ENCODE measurements at regions not wholly inside any gene's neighbourhood (a gene's known extent, or its start where the extent isn't known, plus 50 kb on each side); places are given as distances from the start of the nearest gene placed in this dataset.

- H3K4me3 ChIP-seq (ENCODE audit: low read depth, low read length): no peak overlapping the region
- H3K27me3 ChIP-seq (ENCODE audit: insufficient read depth, low read length): no peaks in the 10 kb centered on the region
- H3K4me1 ChIP-seq (ENCODE audit: control insufficient read depth in 1 of 2, insufficient read depth in 2 of 2, low read length in 2 of 2): peaks cover 8 to 15% of the 10 kb centered on the region in 2 experiments
- no peaks in the 10 kb centered on the region for H3K79me2 ChIP-seq (ENCODE audit: control insufficient read depth, insufficient read depth, low read length, poor library complexity)
- no peaks in the 10 kb centered on the region for H3K9me3 ChIP-seq (ENCODE audit: insufficient read depth, low read depth, low read length)
- no peak overlapping the region for H3K4ac ChIP-seq (ENCODE audit: low read depth, low read length)
- no peak overlapping the region for H4K8ac ChIP-seq (ENCODE audit: low read depth, low read length)
- peak overlapping the region; percentile 56 for H2BK12ac ChIP-seq (ENCODE audit: low read length)
- H2BK120ac ChIP-seq (ENCODE audit: insufficient read depth, low read length, poor library complexity): peak overlapping the region; percentile 12
- no peak overlapping the region for H3K23ac ChIP-seq (ENCODE audit: low read length)
- no peak overlapping the region for H3K14ac ChIP-seq (ENCODE audit: low read length)
- H3K27ac ChIP-seq (ENCODE audit: low read depth, low read length): no peak overlapping the region
- H2AK5ac ChIP-seq (ENCODE audit: low read length): no peak overlapping the region
- H3K9ac ChIP-seq (ENCODE audit: low read length): no peak overlapping the region
- no peak for DNase-seq
- no peak overlapping the region for H3K18ac ChIP-seq (ENCODE audit: low read length)
- no CpG with 5 or more reads among the region's 2 CpGs for WGBS (ENCODE audit: extremely low coverage, insufficient coverage, insufficient read length)
- no peak overlapping the region for H4K12ac ChIP-seq (ENCODE audit: low read depth, low read length)
- H3K36me3 ChIP-seq (ENCODE audit: control insufficient read depth in 1 of 2, insufficient read depth in 2 of 2, low read length in 2 of 2): no peaks in the 10 kb centered on the region
- H2BK5ac ChIP-seq (ENCODE audit: low read depth, low read length, poor library complexity): no peak overlapping the region
- no peak overlapping the region for H2AFZ ChIP-seq (ENCODE audit: insufficient read depth, low read length, poor library complexity)
- H3K79me1 ChIP-seq (ENCODE audit: low read length): peaks cover 17% of the 10 kb centered on the region
- peak overlapping the region; percentile 50 for H4K91ac ChIP-seq (ENCODE audit: low read depth, low read length)
- no peak overlapping the region for H3K4me2 ChIP-seq (ENCODE audit: low read length)
Measured at GRCh38 chr11:27207025-27207650, 155.9 kb downstream of the CCDC34 start.

- Histone ChIP-seq H3K79me2 (ENCODE audit: control insufficient read depth, insufficient read depth, low read length, poor library complexity) (no peaks in the 10 kb centered on the region), H3K4me1 (ENCODE audit: control insufficient read depth in 1 of 2, insufficient read depth in 2 of 2, low read length in 2 of 2) (peaks cover 15 to 24% of the 10 kb centered on the region in 2 experiments), H3K27ac (ENCODE audit: low read depth, low read length) (no peak overlapping the region), H2BK5ac (ENCODE audit: low read depth, low read length, poor library complexity) (no peak overlapping the region), H2BK12ac (ENCODE audit: low read length) (no peak overlapping the region), H3K4ac (ENCODE audit: low read depth, low read length) (no peak overlapping the region), H3K23ac (ENCODE audit: low read length) (no peak overlapping the region), H3K9me3 (ENCODE audit: insufficient read depth, low read depth, low read length) (no peaks in the 10 kb centered on the region), H2AK5ac (ENCODE audit: low read length) (no peak overlapping the region), H3K36me3 (ENCODE audit: control insufficient read depth in 1 of 2, insufficient read depth in 2 of 2, low read length in 2 of 2) (no peaks in the 10 kb centered on the region), H3K79me1 (ENCODE audit: low read length) (peaks cover 13% of the 10 kb centered on the region), H3K18ac (ENCODE audit: low read length) (no peak overlapping the region), H3K9ac (ENCODE audit: low read length) (no peak overlapping the region), H3K4me2 (ENCODE audit: low read length) (no peak overlapping the region), H2BK120ac (ENCODE audit: insufficient read depth, low read length, poor library complexity) (no peak overlapping the region), H3K4me3 (ENCODE audit: low read depth, low read length) (no peak overlapping the region), H4K12ac (ENCODE audit: low read depth, low read length) (no peak overlapping the region), H4K8ac (ENCODE audit: low read depth, low read length) (no peak overlapping the region), H3K14ac (ENCODE audit: low read length) (no peak overlapping the region), H4K91ac (ENCODE audit: low read depth, low read length) (no peak overlapping the region), H3K27me3 (ENCODE audit: insufficient read depth, low read length) (no peaks in the 10 kb centered on the region), H2AFZ (ENCODE audit: insufficient read depth, low read length, poor library complexity) (no peak overlapping the region)
- DNase-seq: peak in 1 of 2 donors; percentile 52
Measured at GRCh38 chr11:27205779-27206570, 157.0 kb downstream of the CCDC34 start.

GRCh38 chr11:27205250-27205649, 157.8 kb downstream of the CCDC34 start:
- no peak overlapping the region for H4K91ac ChIP-seq (ENCODE audit: low read depth, low read length)
- H2BK5ac ChIP-seq (ENCODE audit: low read depth, low read length, poor library complexity): no peak overlapping the region
- no peak overlapping the region for H3K18ac ChIP-seq (ENCODE audit: low read length)
- H2AK5ac ChIP-seq (ENCODE audit: low read length): no peak overlapping the region
- no peak overlapping the region for H3K4me3 ChIP-seq (ENCODE audit: low read depth, low read length)
- no peak overlapping the region for H3K23ac ChIP-seq (ENCODE audit: low read length)
- H3K9ac ChIP-seq (ENCODE audit: low read length): no peak overlapping the region
- no peaks in the 10 kb centered on the region for H3K9me3 ChIP-seq (ENCODE audit: insufficient read depth, low read depth, low read length)
- no peaks in the 10 kb centered on the region for H3K79me2 ChIP-seq (ENCODE audit: control insufficient read depth, insufficient read depth, low read length, poor library complexity)
- DNase-seq: no peak
- H2BK12ac ChIP-seq (ENCODE audit: low read length): no peak overlapping the region
- no CpG with 5 or more reads among the region's 3 CpGs for WGBS (ENCODE audit: extremely low coverage, insufficient coverage, insufficient read length)
- H3K4me1 ChIP-seq (ENCODE audit: control insufficient read depth in 1 of 2, insufficient read depth in 2 of 2, low read length in 2 of 2): peaks cover 15 to 24% of the 10 kb centered on the region in 2 experiments
- no peak overlapping the region for H2AFZ ChIP-seq (ENCODE audit: insufficient read depth, low read length, poor library complexity)
- H3K4me2 ChIP-seq (ENCODE audit: low read length): no peak overlapping the region
- no peaks in the 10 kb centered on the region for H3K27me3 ChIP-seq (ENCODE audit: insufficient read depth, low read length)
- no peak overlapping the region for H2BK120ac ChIP-seq (ENCODE audit: insufficient read depth, low read length, poor library complexity)
- peaks cover 13% of the 10 kb centered on the region for H3K79me1 ChIP-seq (ENCODE audit: low read length)
- no peaks in the 10 kb centered on the region for H3K36me3 ChIP-seq (ENCODE audit: control insufficient read depth in 1 of 2, insufficient read depth in 2 of 2, low read length in 2 of 2)
- H3K27ac ChIP-seq (ENCODE audit: low read depth, low read length): no peak overlapping the region
- H4K8ac ChIP-seq (ENCODE audit: low read depth, low read length): no peak overlapping the region
- no peak overlapping the region for H3K4ac ChIP-seq (ENCODE audit: low read depth, low read length)
- no peak overlapping the region for H3K14ac ChIP-seq (ENCODE audit: low read length)
- H4K12ac ChIP-seq (ENCODE audit: low read depth, low read length): no peak overlapping the region

- Histone ChIP-seq H3K27ac (ENCODE audit: low read depth, low read length) (no peak overlapping the region), H3K9me3 (ENCODE audit: insufficient read depth, low read depth, low read length) (no peaks in the 10 kb centered on the region), H3K18ac (ENCODE audit: low read length) (no peak overlapping the region), H2AK5ac (ENCODE audit: low read length) (no peak overlapping the region), H4K8ac (ENCODE audit: low read depth, low read length) (no peak overlapping the region), H3K4ac (ENCODE audit: low read depth, low read length) (no peak overlapping the region), H3K4me3 (ENCODE audit: low read depth, low read length) (no peak overlapping the region), H3K4me1 (ENCODE audit: control insufficient read depth in 1 of 2, insufficient read depth in 2 of 2, low read length in 2 of 2) (peaks cover 13 to 20% of the 10 kb centered on the region in 2 experiments), H2BK5ac (ENCODE audit: low read depth, low read length, poor library complexity) (no peak overlapping the region), H3K27me3 (ENCODE audit: insufficient read depth, low read length) (no peaks in the 10 kb centered on the region), H3K14ac (ENCODE audit: low read length) (no peak overlapping the region), H4K91ac (ENCODE audit: low read depth, low read length) (no peak overlapping the region), H4K12ac (ENCODE audit: low read depth, low read length) (no peak overlapping the region), H2AFZ (ENCODE audit: insufficient read depth, low read length, poor library complexity) (no peak overlapping the region), H3K23ac (ENCODE audit: low read length) (no peak overlapping the region), H3K4me2 (ENCODE audit: low read length) (no peak overlapping the region), H3K79me1 (ENCODE audit: low read length) (peaks cover 9% of the 10 kb centered on the region), H3K36me3 (ENCODE audit: control insufficient read depth in 1 of 2, insufficient read depth in 2 of 2, low read length in 2 of 2) (no peaks in the 10 kb centered on the region), H3K79me2 (ENCODE audit: control insufficient read depth, insufficient read depth, low read length, poor library complexity) (no peaks in the 10 kb centered on the region), H2BK120ac (ENCODE audit: insufficient read depth, low read length, poor library complexity) (no peak overlapping the region), H3K9ac (ENCODE audit: low read length) (no peak overlapping the region), H2BK12ac (ENCODE audit: low read length) (no peak overlapping the region)
- peak in 1 of 2 donors; percentile 52 for DNase-seq
- WGBS (ENCODE audit: extremely low coverage, insufficient coverage, insufficient read length): no CpG with 5 or more reads among the region's 3 CpGs
Measured at GRCh38 chr11:27204529-27204928, 158.5 kb downstream of the CCDC34 start.
